Glutamatergic neuron (in vitro differentiated cells): ENCODE measurements at regions not wholly inside any gene's neighbourhood (a gene's known extent, or its start where the extent isn't known, plus 50 kb on each side); places are given as distances from the start of the nearest gene placed in this dataset.

Experiments
- DNase-seq: peaks from one replicate; pipeline ENCODE4 v3.0.0; 2022
- H3K27ac Mint-ChIP-seq: one replicate; pipeline ENCODE4 v1.8.0; 2020; ENCODE audit warnings: mild to moderate bottlenecking, mixed read lengths, inconsistent platforms; ENCODE audit not compliant: unreplicated experiment
- H3K27me3 Mint-ChIP-seq: one replicate; pipeline ENCODE4 v1.8.0; 2020; ENCODE audit warnings: mild to moderate bottlenecking, moderate library complexity, mixed read lengths, inconsistent platforms; ENCODE audit not compliant: unreplicated experiment
- H3K36me3 Mint-ChIP-seq: one replicate; pipeline ENCODE4 v1.8.0; 2020; ENCODE audit warnings: mild to moderate bottlenecking, mixed read lengths, inconsistent platforms; ENCODE audit not compliant: unreplicated experiment
- H3K4me1 Mint-ChIP-seq: one replicate; pipeline ENCODE4 v1.8.0; 2020; ENCODE audit warnings: mild to moderate bottlenecking, low read depth, mixed read lengths, inconsistent platforms; ENCODE audit not compliant: unreplicated experiment
- H3K4me3 Mint-ChIP-seq: one replicate; pipeline ENCODE4 v1.8.0; 2020; ENCODE audit warnings: mild to moderate bottlenecking, mixed read lengths, inconsistent platforms; ENCODE audit not compliant: unreplicated experiment
- H3K9me3 Mint-ChIP-seq: one replicate; pipeline ENCODE4 v1.8.0; 2020; ENCODE audit warnings: mild to moderate bottlenecking, moderate library complexity, mixed read lengths, inconsistent platforms; ENCODE audit not compliant: unreplicated experiment
- CTCF ChIP-seq: fragments of 200-600 bp; sonication (generic); IDR thresholded peaks from one replicate; pipeline ENCODE4 v1.5.0; 2021; ENCODE audit not compliant: partially characterized antibody, unreplicated experiment

- peaks cover 3% of the 10 kb centered on the region for H3K9me3 Mint-ChIP-seq
- H3K36me3 Mint-ChIP-seq = peaks cover under 1% of the 10 kb centered on the region
- no peak for DNase-seq
- no peak overlapping the region for H3K4me3 Mint-ChIP-seq
- H3K4me1 Mint-ChIP-seq = peaks cover 6% of the 10 kb centered on the region
- TF ChIP-seq CTCF = no peak
- no peak overlapping the region for H3K27ac Mint-ChIP-seq
- H3K27me3 Mint-ChIP-seq = no peaks in the 10 kb centered on the region
Measured at GRCh38 chr21:41559658-41560631, 52.0 kb upstream of the TMPRSS2 start.

GRCh38 chr21:41558842-41559241 lies 50.9 kb upstream of the TMPRSS2 start:
- no peak overlapping the region for H3K27ac Mint-ChIP-seq
- peaks cover 3% of the 10 kb centered on the region for H3K9me3 Mint-ChIP-seq
- DNase-seq = no peak
- H3K27me3 Mint-ChIP-seq = no peaks in the 10 kb centered on the region
- H3K36me3 Mint-ChIP-seq = no peaks in the 10 kb centered on the region
- peaks cover 6% of the 10 kb centered on the region for H3K4me1 Mint-ChIP-seq
- TF ChIP-seq CTCF = no peak
- no peak overlapping the region for H3K4me3 Mint-ChIP-seq

DNA sequence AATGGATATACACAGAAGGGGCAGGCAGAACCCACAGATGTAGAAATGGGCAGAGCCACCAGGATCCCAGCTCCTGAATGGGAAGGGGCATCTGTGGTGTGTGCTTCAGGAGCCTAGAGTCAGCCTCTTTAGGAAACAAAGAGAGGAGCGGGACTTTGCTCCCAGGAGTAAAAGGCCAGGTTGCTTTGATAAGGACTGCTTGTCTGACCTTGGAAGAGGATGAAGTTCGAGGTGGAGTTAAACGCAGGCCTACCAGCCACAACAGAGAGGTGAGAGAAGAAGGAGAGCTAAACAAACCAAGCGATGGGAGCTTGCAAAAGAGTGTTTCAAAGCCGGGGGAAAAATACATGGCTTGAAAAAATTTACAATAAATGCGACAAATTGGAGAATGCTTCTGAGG lies 49.9 kb upstream of the TMPRSS2 start:
- no peaks in the 10 kb centered on the region for H3K36me3 Mint-ChIP-seq

More for the DNA sequence above, 49.9 kb upstream of the TMPRSS2 start:
- Mint-ChIP-seq H3K27ac (no peak overlapping the region), H3K4me3 (no peak overlapping the region), H3K27me3 (no peaks in the 10 kb centered on the region), H3K4me1 (peaks cover 6% of the 10 kb centered on the region), H3K9me3 (peaks cover 3% of the 10 kb centered on the region)
- TF ChIP-seq CTCF = no peak
- no peak for DNase-seq
